A549 (cell line): ENCODE measurements at regions not wholly inside any gene's neighbourhood (a gene's known extent, or its start where the extent isn't known, plus 50 kb on each side); places are given as distances from the start of the nearest gene placed in this dataset.

Experiments used
- ATAC-seq, 2 experiments: fragments of 200-7000 bp in 1 of 2; fragments of >200 bp in 1 of 2; cut with Nextera tagmentation in 1 of 2; cut with Tn5 transposase in 1 of 2; 3 replicates each; pipeline versions ENCODE4 v1.8.0 to v1.9.1; 2018 to 2020; ENCODE audit warnings: mild to moderate bottlenecking in 1 of 2, moderate library complexity in 1 of 2
- CTCF ChIA-PET: fragments of 300-600 bp; sonication (Branson Sonifier 250); formaldehyde crosslinking; extraction: SDS; loops from one replicate; lab custom pipeline; 2021; ENCODE audit warnings: antibody characterized with exemption, inconsistent platforms; lab: Yijun Ruan, JAX
- POLR2A ChIA-PET: fragments of 350-600 bp; formaldehyde crosslinking; extraction: SDS; loops from one replicate; lab custom pipeline; 2021; ENCODE audit warnings: antibody characterized with exemption, inconsistent platforms; lab: Yijun Ruan, JAX
- DNase-seq, 2 experiments: peaks; one replicate each; pipeline versions ENCODE4 v3.0.0 to v3.0.0-alpha.2; 2011 to 2016; ENCODE audit warnings: low read depth in 1 of 2, low spot score in 1 of 2
- FAIRE-seq: peaks from 2 replicates; lab custom pipeline; 2011; peaks lifted over from hg19 to GRCh38; lab: Jason Lieb, UNC
- H3K27ac ChIP-seq, 2 experiments: fragments of >200 bp; sonication (Bioruptor Twin); formaldehyde crosslinking; 3 replicates each; pipeline ENCODE4 v1.5.1; 2016 to 2017
- H3K4me1 ChIP-seq: fragments of >200 bp; sonication (Bioruptor Twin); formaldehyde crosslinking; 3 replicates; pipeline ENCODE4 v1.6.1; 2016
- H3K4me2 ChIP-seq: fragments of >200 bp; sonication (Bioruptor Twin); formaldehyde crosslinking; 3 replicates; pipeline ENCODE4 v1.6.1; 2016
- H3K4me3 ChIP-seq: fragments of >200 bp; sonication (Bioruptor Twin); formaldehyde crosslinking; 3 replicates; pipeline ENCODE4 v1.5.1; 2016
- H3K9me3 ChIP-seq: fragments of >200 bp; sonication (Bioruptor Twin); formaldehyde crosslinking; 3 replicates; pipeline ENCODE4 v1.6.1; 2016
- CBX8 ChIP-seq: fragments of 200-600 bp; sonication (generic); IDR thresholded peaks from 2 replicates; pipeline ENCODE4 v1.6.1; 2016
- CHD2 ChIP-seq: fragments of 150-350 bp; IDR thresholded peaks from 2 replicates; pipeline ENCODE4 v1.6.1; 2014; ENCODE audit warnings: low read length; ENCODE audit not compliant: partially characterized antibody
- EP300 ChIP-seq, 2 experiments: fragments of >200 bp; sonication (Bioruptor Twin); formaldehyde crosslinking; IDR thresholded peaks; 2 replicates in 1 of 2; 3 replicates in 1 of 2; pipeline ENCODE4 v1.6.1; 2016 to 2017
- ESRRA ChIP-seq: fragments of 150-350 bp; IDR thresholded peaks from 2 replicates; pipeline ENCODE4 v1.6.1; 2014; ENCODE audit warnings: mild to moderate bottlenecking, low read length, borderline replicate concordance
- FOSB ChIP-seq: fragments of 250-450 bp; sonication (Bioruptor Pico); IDR thresholded peaks from 2 replicates; pipeline ENCODE4 v1.5.0; 2020; ENCODE audit warnings: mild to moderate bottlenecking, moderate library complexity
- FOSL2 ChIP-seq, 2 experiments: fragments of 450-650 bp in 1 of 2; fragments of >200 bp in 1 of 2; sonication (Bioruptor Twin) in 1 of 2; formaldehyde crosslinking; IDR thresholded peaks; 2 replicates each; pipeline versions ENCODE4 v1.5.0 to v1.6.1; 2016 to 2020; ENCODE audit warnings: mild to moderate bottlenecking in 1 of 2, moderate library complexity in 1 of 2
- HOXB13 ChIP-seq: fragments of 250-450 bp; sonication (Bioruptor Pico); IDR thresholded peaks from 2 replicates; pipeline ENCODE4 v1.5.0; 2020; ENCODE audit warnings: low read depth, mild to moderate bottlenecking, moderate library complexity
- MYC ChIP-seq: IDR thresholded peaks from 2 replicates; pipeline ENCODE4 v1.6.1; 2012; ENCODE audit warnings: mild to moderate bottlenecking, inconsistent platforms, low read length, improper control_type of control experiment, borderline replicate concordance
- PHF8 ChIP-seq: fragments of 200-600 bp; sonication (generic); IDR thresholded peaks from 2 replicates; pipeline ENCODE4 v1.6.1; 2016; ENCODE audit warnings: low read depth, mild to moderate bottlenecking, antibody characterized with exemption, moderate library complexity, borderline replicate concordance
- POLR2AphosphoS2 ChIP-seq: conservative IDR thresholded peaks from 2 replicates; pipeline ENCODE4 v1.6.1; 2012; ENCODE audit warnings: low read length, improper control_type of control experiment, inconsistent platforms
- RARB ChIP-seq: fragments of 250-450 bp; sonication (Bioruptor Pico); IDR thresholded peaks from 2 replicates; pipeline ENCODE4 v1.8.0; 2021; ENCODE audit warnings: mild to moderate bottlenecking, moderate library complexity
- RCOR1 ChIP-seq: fragments of 150-350 bp; IDR thresholded peaks from 2 replicates; pipeline ENCODE4 v1.6.1; 2014; ENCODE audit warnings: antibody characterized with exemption, low read length, low read depth
- RFX5 ChIP-seq: fragments of 450-650 bp; IDR thresholded peaks from 2 replicates; pipeline ENCODE4 v1.7.1; 2014; ENCODE audit warnings: antibody characterized with exemption, mild to moderate bottlenecking, moderate library complexity
- SMC3 ChIP-seq: fragments of >200 bp; sonication (Bioruptor Twin); formaldehyde crosslinking; IDR thresholded peaks from 3 replicates; pipeline ENCODE4 v1.6.1; 2018; ENCODE audit warnings: inconsistent platforms
- SREBF2 ChIP-seq: fragments of 450-650 bp; IDR thresholded peaks from 2 replicates; pipeline ENCODE4 v1.6.1; 2014; ENCODE audit warnings: mild to moderate bottlenecking, moderate library complexity
- WGBS: methylation state at CpG from one replicate; pipeline ENCODE4 v1.1.6; 2017; ENCODE audit errors: missing lambda C conversion rate; 5-methylcytosine and 5-hydroxymethylcytosine counted together
- TF ChIP-seq, protein P1 (sequence below): fragments of >200 bp; sonication (Bioruptor Twin); formaldehyde crosslinking; IDR thresholded peaks from 3 replicates; pipeline ENCODE4 v1.6.1; 2016
- TF ChIP-seq, protein P2 (sequence below): fragments of 150-350 bp; IDR thresholded peaks from 2 replicates; pipeline ENCODE4 v1.6.1; 2014; ENCODE audit warnings: low read depth, mild to moderate bottlenecking, low read length
- TF ChIP-seq, protein P3 (sequence below): fragments of 450-650 bp; IDR thresholded peaks from 2 replicates; pipeline ENCODE4 v1.6.1; 2014; ENCODE audit warnings: antibody characterized with exemption
- TF ChIP-seq, protein P4 (sequence below): fragments of 250-450 bp; sonication (Bioruptor Pico); IDR thresholded peaks from 2 replicates; pipeline ENCODE4 v1.5.0; 2021; ENCODE audit warnings: mild to moderate bottlenecking, moderate library complexity, borderline replicate concordance

DNA sequence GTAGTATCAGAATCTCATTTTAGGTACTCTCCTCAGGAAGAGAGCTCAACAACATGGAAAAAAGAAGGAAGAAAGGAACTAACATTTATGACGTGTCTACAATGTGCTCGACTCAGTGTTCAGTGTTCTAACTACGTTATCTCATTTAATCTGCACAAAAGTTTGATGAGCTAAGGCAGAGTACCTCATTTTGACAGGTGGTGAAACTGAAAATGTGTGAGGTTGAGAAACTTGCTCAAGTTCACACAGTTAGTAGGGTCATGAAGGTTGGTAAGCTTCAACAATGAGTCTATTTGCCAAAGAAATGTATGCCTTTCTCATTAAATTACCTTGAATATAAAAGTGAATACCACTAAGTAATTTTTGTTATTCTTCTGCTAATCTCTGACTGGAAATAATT is 165.1 kb downstream of the CAAP1 start:
- H3K4me1 ChIP-seq = no peaks in the 10 kb centered on the region
- DNase-seq (no peak), FAIRE-seq (no peak)
- CTCF ChIA-PET = interaction anchor here (1.1 to 3.8 kb wide), 2 partner anchors 16 to 248 kb away, joined by 5 to 12 read pairs; no protein-coding TSS in a partner anchor
- no peak overlapping the region for H3K4me3 ChIP-seq
- no peak overlapping the region for H3K27ac ChIP-seq
- no peaks in the 10 kb centered on the region for H3K9me3 ChIP-seq
- TF ChIP-seq MYC = no peak
- no peak for TF ChIP-seq HOXB13
- TF ChIP-seq, protein P1, sequence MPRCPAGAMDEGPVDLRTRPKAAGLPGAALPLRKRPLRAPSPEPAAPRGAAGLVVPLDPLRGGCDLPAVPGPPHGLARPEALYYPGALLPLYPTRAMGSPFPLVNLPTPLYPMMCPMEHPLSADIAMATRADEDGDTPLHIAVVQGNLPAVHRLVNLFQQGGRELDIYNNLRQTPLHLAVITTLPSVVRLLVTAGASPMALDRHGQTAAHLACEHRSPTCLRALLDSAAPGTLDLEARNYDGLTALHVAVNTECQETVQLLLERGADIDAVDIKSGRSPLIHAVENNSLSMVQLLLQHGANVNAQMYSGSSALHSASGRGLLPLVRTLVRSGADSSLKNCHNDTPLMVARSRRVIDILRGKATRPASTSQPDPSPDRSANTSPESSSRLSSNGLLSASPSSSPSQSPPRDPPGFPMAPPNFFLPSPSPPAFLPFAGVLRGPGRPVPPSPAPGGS = no peak
- TF ChIP-seq EP300 (IDR thresholded peaks at IDR 0.05) = no peak
- TF ChIP-seq RFX5 = no peak
- TF ChIP-seq SMC3 = no peak
- no peak for TF ChIP-seq PHF8
- no peak for TF ChIP-seq CBX8
- TF ChIP-seq FOSB (CRISPR knock-in tag) = no peak
- TF ChIP-seq, protein P2, sequence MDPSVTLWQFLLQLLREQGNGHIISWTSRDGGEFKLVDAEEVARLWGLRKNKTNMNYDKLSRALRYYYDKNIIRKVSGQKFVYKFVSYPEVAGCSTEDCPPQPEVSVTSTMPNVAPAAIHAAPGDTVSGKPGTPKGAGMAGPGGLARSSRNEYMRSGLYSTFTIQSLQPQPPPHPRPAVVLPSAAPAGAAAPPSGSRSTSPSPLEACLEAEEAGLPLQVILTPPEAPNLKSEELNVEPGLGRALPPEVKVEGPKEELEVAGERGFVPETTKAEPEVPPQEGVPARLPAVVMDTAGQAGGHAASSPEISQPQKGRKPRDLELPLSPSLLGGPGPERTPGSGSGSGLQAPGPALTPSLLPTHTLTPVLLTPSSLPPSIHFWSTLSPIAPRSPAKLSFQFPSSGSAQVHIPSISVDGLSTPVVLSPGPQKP = no peak
- TF ChIP-seq RCOR1 = no peak
- TF ChIP-seq FOSL2 (IDR thresholded peaks at IDR 0.05) = no peak
- no peak for TF ChIP-seq FOSL2 (CRISPR knock-in tag; IDR thresholded peaks at IDR 0.05)
- no peak for TF ChIP-seq RARB (CRISPR knock-in tag)
- no peak for TF ChIP-seq SREBF2
- TF ChIP-seq, protein P3, sequence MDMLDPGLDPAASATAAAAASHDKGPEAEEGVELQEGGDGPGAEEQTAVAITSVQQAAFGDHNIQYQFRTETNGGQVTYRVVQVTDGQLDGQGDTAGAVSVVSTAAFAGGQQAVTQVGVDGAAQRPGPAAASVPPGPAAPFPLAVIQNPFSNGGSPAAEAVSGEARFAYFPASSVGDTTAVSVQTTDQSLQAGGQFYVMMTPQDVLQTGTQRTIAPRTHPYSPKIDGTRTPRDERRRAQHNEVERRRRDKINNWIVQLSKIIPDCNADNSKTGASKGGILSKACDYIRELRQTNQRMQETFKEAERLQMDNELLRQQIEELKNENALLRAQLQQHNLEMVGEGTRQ = no peak
- no peak for TF ChIP-seq POLR2AphosphoS2
- TF ChIP-seq, all 56 proteins: peak for 0
- POLR2A ChIA-PET = no interaction called here
- no peak for ATAC-seq
- H3K4me2 ChIP-seq = no peak overlapping the region
- WGBS = 12% methylated on average over 3 of the region's 3 CpGs

DNA sequence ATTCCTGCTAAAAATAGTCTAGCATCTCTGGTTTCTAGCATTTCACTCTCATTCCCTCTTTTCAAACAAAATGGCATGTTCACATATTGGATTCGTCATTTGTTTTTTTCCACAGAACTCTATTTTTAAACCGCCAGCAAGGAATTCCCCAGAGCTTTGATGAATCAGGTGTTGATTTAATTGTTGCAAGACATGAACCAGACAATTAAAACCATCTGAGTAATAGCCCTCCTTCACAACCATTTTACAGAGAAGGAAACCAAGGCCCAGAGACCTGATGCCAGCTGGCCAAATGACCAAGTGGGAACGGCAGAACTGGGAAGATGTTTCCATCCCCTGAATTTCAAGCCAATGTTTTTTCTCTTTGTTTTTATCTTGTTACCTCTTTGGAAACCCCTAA is 167.0 kb downstream of the CAAP1 start:
- Histone ChIP-seq H3K27ac (no peak overlapping the region), H3K4me1 (no peaks in the 10 kb centered on the region), H3K9me3 (no peaks in the 10 kb centered on the region), H3K4me3 (no peak overlapping the region), H3K4me2 (no peak overlapping the region)
- CTCF ChIA-PET = interaction anchor here (1.1 to 3.8 kb wide), 2 partner anchors 21 to 250 kb away, joined by 3 to 12 read pairs; no protein-coding TSS in a partner anchor
- DNase-seq (no peak), ATAC-seq (no peak), FAIRE-seq (no peak)
- TF ChIP-seq, protein P4, sequence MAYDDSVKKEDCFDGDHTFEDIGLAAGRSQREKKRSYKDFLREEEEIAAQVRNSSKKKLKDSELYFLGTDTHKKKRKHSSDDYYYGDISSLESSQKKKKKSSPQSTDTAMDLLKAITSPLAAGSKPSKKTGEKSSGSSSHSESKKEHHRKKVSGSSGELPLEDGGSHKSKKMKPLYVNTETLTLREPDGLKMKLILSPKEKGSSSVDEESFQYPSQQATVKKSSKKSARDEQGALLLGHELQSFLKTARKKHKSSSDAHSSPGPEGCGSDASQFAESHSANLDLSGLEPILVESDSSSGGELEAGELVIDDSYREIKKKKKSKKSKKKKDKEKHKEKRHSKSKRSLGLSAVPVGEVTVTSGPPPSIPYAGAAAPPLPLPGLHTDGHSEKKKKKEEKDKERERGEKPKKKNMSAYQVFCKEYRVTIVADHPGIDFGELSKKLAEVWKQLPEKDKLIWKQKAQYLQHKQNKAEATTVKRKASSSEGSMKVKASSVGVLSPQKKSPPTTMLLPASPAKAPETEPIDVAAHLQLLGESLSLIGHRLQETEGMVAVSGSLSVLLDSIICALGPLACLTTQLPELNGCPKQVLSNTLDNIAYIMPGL (CRISPR knock-in tag) = no peak
- TF ChIP-seq ESRRA (no peak), CHD2 (no peak), PHF8 (no peak)
- WGBS = 49% methylated on average over 3 of the region's 3 CpGs
- POLR2A ChIA-PET = no interaction called here
